PC-3 (cell line): ENCODE measurements at regions not wholly inside any gene's neighbourhood (a gene's known extent, or its start where the extent isn't known, plus 50 kb on each side); places are given as distances from the start of the nearest gene placed in this dataset.

Experiments
- EZH2 ChIP-seq: fragments of 300-600 bp; sonication (generic); IDR thresholded peaks from one replicate; pipeline ENCODE4 v1.6.1; 2017; ENCODE audit warnings: antibody characterized with exemption, mild to moderate bottlenecking, low read length; ENCODE audit not compliant: unreplicated experiment
- EZH2phosphoT487 ChIP-seq: fragments of 300-600 bp; sonication (generic); IDR thresholded peaks from 2 replicates; pipeline ENCODE4 v1.6.1; 2018; ENCODE audit warnings: mild to moderate bottlenecking, antibody characterized with exemption, low read length, borderline replicate concordance
- TF ChIP-seq, protein P1 (sequence below): fragments of 300-600 bp; sonication (generic); conservative IDR thresholded peaks from 2 replicates; pipeline ENCODE4 v1.5.1; 2017; ENCODE audit warnings: antibody characterized with exemption, low read depth, mild to moderate bottlenecking, low read length

DNA sequence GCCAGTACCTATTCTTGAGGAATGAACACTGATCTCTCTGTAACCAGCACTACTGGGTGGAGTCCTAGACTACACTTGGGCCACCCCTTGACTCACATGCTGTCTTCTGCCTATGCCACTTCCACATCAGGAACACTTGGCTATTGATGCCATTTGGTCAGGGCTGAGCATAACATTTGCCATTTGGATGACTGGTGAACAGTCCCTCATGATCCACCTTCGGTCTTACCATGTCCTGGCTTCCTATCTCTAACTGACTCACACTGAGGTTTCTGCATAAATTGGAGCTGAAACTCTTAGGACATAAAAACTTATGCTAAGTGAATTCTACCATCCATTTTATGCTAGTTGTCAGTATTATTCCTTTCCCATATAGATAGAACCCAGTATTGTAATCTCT, 91.7 kb upstream of the PELI2 start:
- TF ChIP-seq, protein P1, sequence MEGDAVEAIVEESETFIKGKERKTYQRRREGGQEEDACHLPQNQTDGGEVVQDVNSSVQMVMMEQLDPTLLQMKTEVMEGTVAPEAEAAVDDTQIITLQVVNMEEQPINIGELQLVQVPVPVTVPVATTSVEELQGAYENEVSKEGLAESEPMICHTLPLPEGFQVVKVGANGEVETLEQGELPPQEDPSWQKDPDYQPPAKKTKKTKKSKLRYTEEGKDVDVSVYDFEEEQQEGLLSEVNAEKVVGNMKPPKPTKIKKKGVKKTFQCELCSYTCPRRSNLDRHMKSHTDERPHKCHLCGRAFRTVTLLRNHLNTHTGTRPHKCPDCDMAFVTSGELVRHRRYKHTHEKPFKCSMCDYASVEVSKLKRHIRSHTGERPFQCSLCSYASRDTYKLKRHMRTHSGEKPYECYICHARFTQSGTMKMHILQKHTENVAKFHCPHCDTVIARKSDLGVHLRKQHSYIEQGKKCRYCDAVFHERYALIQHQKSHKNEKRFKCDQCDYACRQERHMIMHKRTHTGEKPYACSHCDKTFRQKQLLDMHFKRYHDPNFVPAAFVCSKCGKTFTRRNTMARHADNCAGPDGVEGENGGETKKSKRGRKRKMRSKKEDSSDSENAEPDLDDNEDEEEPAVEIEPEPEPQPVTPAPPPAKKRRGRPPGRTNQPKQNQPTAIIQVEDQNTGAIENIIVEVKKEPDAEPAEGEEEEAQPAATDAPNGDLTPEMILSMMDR: no peak
- TF ChIP-seq EZH2phosphoT487: no peak
- no peak for TF ChIP-seq EZH2
